HCT116 (cell line): ENCODE measurements at regions not wholly inside any gene's neighbourhood (a gene's known extent, or its start where the extent isn't known, plus 50 kb on each side); places are given as distances from the start of the nearest gene placed in this dataset.

ENCODE experiments used
- ATAC-seq: fragments of 200-7000 bp; cut with Tn5 transposase; 2 replicates; pipeline ENCODE4 v1.9.1; 2020; ENCODE audit warnings: mild to moderate bottlenecking, moderate library complexity
- BruUV-seq: library from RNA; stranded (reverse); fragments of 400-500 nt; replicated peaks from 2 replicates; lab custom pipeline; 2021; lab: Mats Ljungman, UMichigan
- CTCF ChIA-PET: fragments of 300-600 bp; sonication (Branson Sonifier 250); formaldehyde crosslinking; loops from one replicate; lab custom pipeline; 2021; ENCODE audit warnings: antibody characterized with exemption; lab: Charles Lee
- POLR2A ChIA-PET: fragments of 300-600, 350-600 bp; sonication (Branson Sonifier 250); formaldehyde crosslinking; loops from one replicate; lab custom pipeline; 2021; ENCODE audit warnings: antibody characterized with exemption; lab: Charles Lee
- RAD21 ChIA-PET, 2 experiments: fragments of 300-600 bp; sonication (Branson Sonifier 250); formaldehyde crosslinking; loops; one replicate each; lab custom pipeline; 2023; ENCODE audit warnings: low total read pairs in 2 of 2; ENCODE audit not compliant: uncharacterized antibody in 2 of 2, unreplicated experiment in 2 of 2, low non-redundant PET in 1 of 2; lab: Charles Lee
- DNase-seq: peaks from one replicate; pipeline ENCODE4 v3.0.0-alpha.2; 2010; ENCODE audit warnings: low read depth, low spot score
- H2AFZ ChIP-seq: fragments of 200-600 bp; shearing (Covaris generic), sonication (generic); 2 replicates; pipeline ENCODE4 v1.6.1; 2017; ENCODE audit warnings: low read depth, mixed run types, mixed read lengths, antibody characterized with exemption, low read length; ENCODE audit not compliant: poor library complexity, severe bottlenecking
- H3K27ac ChIP-seq: 2 replicates; pipeline ENCODE4 v1.5.1; 2012; ENCODE audit warnings: low read depth, low read length
- H3K27me3 ChIP-seq: fragments of 200-600 bp; sonication (generic); 2 replicates; pipeline ENCODE4 v1.6.1; 2016; ENCODE audit warnings: mixed run types, low read length, mixed read lengths; ENCODE audit not compliant: insufficient read depth
- H3K36me3 ChIP-seq, 2 experiments: fragments of 200-500 bp in 1 of 2; fragments of 200-600 bp in 1 of 2; sonication (Bioruptor generic) in 1 of 2; sonication (generic) in 1 of 2; 2 replicates each; pipeline versions ENCODE4 v1.5.1 to v1.6.1; 2014 to 2016; ENCODE audit warnings: low read length in 2 of 2, inconsistent platforms in 1 of 2, mixed read lengths in 1 of 2, mixed run types in 1 of 2; ENCODE audit not compliant: insufficient read depth in 2 of 2, control insufficient read depth in 1 of 2
- H3K4me1 ChIP-seq, 2 experiments: fragments of 200-600 bp in 1 of 2; sonication (generic) in 1 of 2; 2 replicates each; pipeline versions ENCODE4 v1.5.1 to v1.6.1; 2012 to 2017; ENCODE audit warnings: low read length in 2 of 2, inconsistent platforms in 1 of 2, mild to moderate bottlenecking in 1 of 2, mixed read lengths in 1 of 2, mixed run types in 1 of 2, moderate library complexity in 1 of 2; ENCODE audit not compliant: insufficient read depth in 2 of 2, control insufficient read depth in 1 of 2
- H3K4me2 ChIP-seq: fragments of 200-600 bp; sonication (generic); 2 replicates; pipeline ENCODE4 v1.6.1; 2017; ENCODE audit warnings: mixed run types, low read length, mixed read lengths
- H3K4me3 ChIP-seq, 2 experiments: fragments of 200-600 bp in 1 of 2; sonication (generic) in 1 of 2; replicated peaks in 1 of 2; 2 replicates each; pipeline ENCODE4 v1.5.1; 2011 to 2016; ENCODE audit warnings: low read length in 2 of 2, control low read depth in 1 of 2, low read depth in 1 of 2, mild to moderate bottlenecking in 1 of 2, mixed read lengths in 1 of 2, mixed run types in 1 of 2
- H3K79me2 ChIP-seq: fragments of 200-600 bp; sonication (generic); 2 replicates; pipeline ENCODE4 v1.6.1; 2017; ENCODE audit warnings: mild to moderate bottlenecking, mixed run types, low read length, moderate library complexity, mixed read lengths; ENCODE audit not compliant: insufficient read depth
- H3K9ac ChIP-seq: fragments of 200-600 bp; sonication (generic); 2 replicates; pipeline ENCODE4 v1.6.1; 2016; ENCODE audit warnings: low read length, mixed read lengths
- H3K9me2 ChIP-seq: fragments of 200-600 bp; sonication (generic), shearing (Covaris generic); 2 replicates; pipeline ENCODE4 v1.6.1; 2017; ENCODE audit warnings: mixed run types, mild to moderate bottlenecking, moderate library complexity; ENCODE audit not compliant: insufficient read depth
- H3K9me3 ChIP-seq, 2 experiments: fragments of 200-500 bp in 1 of 2; fragments of 200-600 bp in 1 of 2; sonication (Bioruptor generic) in 1 of 2; sonication (generic) in 1 of 2; 2 replicates each; pipeline ENCODE4 v1.6.1; 2014 to 2017; ENCODE audit warnings: low read length in 2 of 2, mixed read lengths in 2 of 2, inconsistent platforms in 1 of 2, low read depth in 1 of 2, mild to moderate bottlenecking in 1 of 2, mixed run types in 1 of 2, moderate library complexity in 1 of 2; ENCODE audit not compliant: control insufficient read depth in 1 of 2, insufficient read depth in 1 of 2
- H4K20me1 ChIP-seq: fragments of 200-600 bp; sonication (generic), shearing (Covaris generic); 2 replicates; pipeline ENCODE4 v1.6.1; 2017; ENCODE audit warnings: mixed run types, mild to moderate bottlenecking, moderate library complexity; ENCODE audit not compliant: insufficient read depth
- ATF3 ChIP-seq: IDR thresholded peaks from 2 replicates; pipeline ENCODE4 v1.6.1; 2012
- CBX3 ChIP-seq: IDR thresholded peaks from 2 replicates; pipeline ENCODE4 v1.6.1; 2012; ENCODE audit warnings: low read depth
- CEBPB ChIP-seq: IDR thresholded peaks from 2 replicates; pipeline ENCODE4 v1.6.1; 2012; ENCODE audit warnings: low read depth
- CTCF ChIP-seq, 3 experiments: fragments of 200-600 bp in 1 of 3; sonication (generic) in 1 of 3; IDR thresholded peaks in 2 of 3; conservative IDR thresholded peaks in 1 of 3; 2 replicates each; pipeline ENCODE4 v1.5.1; 2012 to 2017; ENCODE audit warnings: low read depth in 2 of 3, low read length in 2 of 3, antibody characterized with exemption in 1 of 3, borderline replicate concordance in 1 of 3, control low read depth in 1 of 3, mild to moderate bottlenecking in 1 of 3, mixed read lengths in 1 of 3, mixed run types in 1 of 3, moderate library complexity in 1 of 3; ENCODE audit not compliant: insufficient read depth in 1 of 3
- EGR1 ChIP-seq: IDR thresholded peaks from 2 replicates; pipeline ENCODE4 v1.6.1; 2012; ENCODE audit warnings: low read depth
- ELF1 ChIP-seq: IDR thresholded peaks from 2 replicates; pipeline ENCODE4 v1.6.1; 2012; ENCODE audit warnings: low read depth, borderline replicate concordance
- EZH2 ChIP-seq: fragments of 200-600 bp; sonication (generic); IDR thresholded peaks from 2 replicates; pipeline ENCODE4 v1.6.1; 2017; ENCODE audit warnings: antibody characterized with exemption, mixed run types
- FOSL1 ChIP-seq: IDR thresholded peaks from 2 replicates; pipeline ENCODE4 v1.6.1; 2012; ENCODE audit warnings: low read depth
- MAX ChIP-seq: IDR thresholded peaks from 2 replicates; pipeline ENCODE4 v1.6.1; 2012
- POLR2A ChIP-seq: IDR thresholded peaks from 2 replicates; pipeline ENCODE4 v1.7.0; 2011; ENCODE audit warnings: borderline replicate concordance; ENCODE audit not compliant: insufficient read depth, insufficient read length; ENCODE audit errors: extremely low read depth
- POLR2AphosphoS5 ChIP-seq: IDR thresholded peaks from 2 replicates; pipeline ENCODE4 v1.6.1; 2011; ENCODE audit warnings: mild to moderate bottlenecking, low read depth, low read length, moderate library complexity
- RAD21 ChIP-seq: IDR thresholded peaks from 2 replicates; pipeline ENCODE4 v1.6.1; 2012; ENCODE audit warnings: low read depth, mild to moderate bottlenecking
- SP1 ChIP-seq: IDR thresholded peaks from 2 replicates; pipeline ENCODE4 v1.6.1; 2012; ENCODE audit warnings: low read depth
- SRF ChIP-seq: IDR thresholded peaks from 2 replicates; pipeline ENCODE4 v1.6.1; 2012; ENCODE audit warnings: low read depth
- TCF7L2 ChIP-seq: IDR thresholded peaks from 2 replicates; pipeline ENCODE4 v1.7.0; 2011; ENCODE audit warnings: borderline replicate concordance, inconsistent platforms; ENCODE audit not compliant: insufficient read depth, insufficient read length; ENCODE audit errors: extremely low read depth
- ZBTB33 ChIP-seq: IDR thresholded peaks from 2 replicates; pipeline ENCODE4 v1.6.1; 2011; ENCODE audit warnings: mild to moderate bottlenecking, low read length, moderate library complexity; ENCODE audit not compliant: insufficient replicate concordance; ENCODE audit errors: extremely low read depth
- ZFX ChIP-seq: fragments of 450-650 bp; IDR thresholded peaks from 2 replicates; pipeline ENCODE4 v1.6.1; 2017
- intact Hi-C: fragments of 100-400 bp; cut with micrococcal nuclease; formaldehyde crosslinking; loops from 2 replicates; pipeline ENCODE4 v1.10.0; 2022

GRCh38 chr10:106173838-106174237 lies 990.7 kb downstream of the SORCS1 start:
- no peak for DNase-seq
- no TSS peak for BruUV-seq
- H3K9me3 ChIP-seq = peaks cover 11 to 26% of the 10 kb centered on the region in 2 experiments; a peak in 2 of 4 replicates
- ChIA-PET CTCF (no interaction called here), RAD21 (no interaction called here), POLR2A (no interaction called here)
- H3K9ac ChIP-seq = no peak overlapping the region
- no peak overlapping the region for H3K27ac ChIP-seq
- no peak overlapping the region for H3K4me2 ChIP-seq
- H3K27me3 ChIP-seq = no peaks in the 10 kb centered on the region
- no peaks in the 10 kb centered on the region for H4K20me1 ChIP-seq
- intact Hi-C loops = loop anchor here (2.0 kb wide), 2 partner anchors 223 to 1407 kb away; no protein-coding TSS in a partner anchor
- TF ChIP-seq EZH2 (no peak), CTCF (IDR thresholded peaks at IDR 0.05 in 2 of 3, conservative IDR thresholded peaks at IDR 0.05 in 1 of 3; ENCODE audit: borderline replicate concordance in 1 of 3, insufficient read depth in 1 of 3, low read depth in 2 of 3, low read length in 2 of 3) (no peak), MAX (no peak), POLR2A (no peak), ZFX (no peak), RAD21 (no peak), CBX3 (no peak), ATF3 (no peak), ELF1 (no peak), FOSL1 (no peak), TCF7L2 (no peak), SP1 (no peak), POLR2AphosphoS5 (no peak), EGR1 (no peak), CEBPB (no peak), SRF (no peak), ZBTB33 (no peak)
- H3K4me3 ChIP-seq = no peak overlapping the region
- no peak for ATAC-seq
- H3K9me2 ChIP-seq = no peaks in the 10 kb centered on the region
- no peaks in the 10 kb centered on the region for H3K36me3 ChIP-seq
- H3K79me2 ChIP-seq = no peaks in the 10 kb centered on the region
- H2AFZ ChIP-seq = no peak overlapping the region
- H3K4me1 ChIP-seq = no peaks in the 10 kb centered on the region
